SK-N-SH treated with all-trans-retinoic acid at 6 μM for 48 hours (cell line): ENCODE measurements at regions not wholly inside any gene's neighbourhood (a gene's known extent, or its start where the extent isn't known, plus 50 kb on each side); places are given as distances from the start of the nearest gene placed in this dataset.
A peak's percentile ranks its signal among the peaks of the same experiment; 100 is the strongest.

Experiments
- ESRRG ChIP-seq: fragments of 250-450 bp; sonication (Bioruptor Pico); IDR thresholded peaks from 2 replicates; pipeline ENCODE4 v1.6.1; 2021; ENCODE audit warnings: mild to moderate bottlenecking
- TCF4 ChIP-seq: fragments of 250-450 bp; sonication (Bioruptor Pico); IDR thresholded peaks from 2 replicates; pipeline ENCODE4 v1.8.0; 2021; ENCODE audit warnings: mild to moderate bottlenecking, moderate library complexity, borderline replicate concordance
- TF ChIP-seq, protein P1 (sequence below): fragments of 250-450 bp; sonication (Bioruptor Pico); IDR thresholded peaks from 2 replicates; pipeline ENCODE4 v1.5.1; 2021; ENCODE audit warnings: mild to moderate bottlenecking, moderate library complexity
- TF ChIP-seq, protein P2 (sequence below): fragments of 250-450 bp; sonication (Bioruptor Pico); IDR thresholded peaks from 2 replicates; pipeline ENCODE4 v1.8.0; 2021; ENCODE audit warnings: low read depth, mild to moderate bottlenecking, moderate library complexity, borderline replicate concordance

DNA sequence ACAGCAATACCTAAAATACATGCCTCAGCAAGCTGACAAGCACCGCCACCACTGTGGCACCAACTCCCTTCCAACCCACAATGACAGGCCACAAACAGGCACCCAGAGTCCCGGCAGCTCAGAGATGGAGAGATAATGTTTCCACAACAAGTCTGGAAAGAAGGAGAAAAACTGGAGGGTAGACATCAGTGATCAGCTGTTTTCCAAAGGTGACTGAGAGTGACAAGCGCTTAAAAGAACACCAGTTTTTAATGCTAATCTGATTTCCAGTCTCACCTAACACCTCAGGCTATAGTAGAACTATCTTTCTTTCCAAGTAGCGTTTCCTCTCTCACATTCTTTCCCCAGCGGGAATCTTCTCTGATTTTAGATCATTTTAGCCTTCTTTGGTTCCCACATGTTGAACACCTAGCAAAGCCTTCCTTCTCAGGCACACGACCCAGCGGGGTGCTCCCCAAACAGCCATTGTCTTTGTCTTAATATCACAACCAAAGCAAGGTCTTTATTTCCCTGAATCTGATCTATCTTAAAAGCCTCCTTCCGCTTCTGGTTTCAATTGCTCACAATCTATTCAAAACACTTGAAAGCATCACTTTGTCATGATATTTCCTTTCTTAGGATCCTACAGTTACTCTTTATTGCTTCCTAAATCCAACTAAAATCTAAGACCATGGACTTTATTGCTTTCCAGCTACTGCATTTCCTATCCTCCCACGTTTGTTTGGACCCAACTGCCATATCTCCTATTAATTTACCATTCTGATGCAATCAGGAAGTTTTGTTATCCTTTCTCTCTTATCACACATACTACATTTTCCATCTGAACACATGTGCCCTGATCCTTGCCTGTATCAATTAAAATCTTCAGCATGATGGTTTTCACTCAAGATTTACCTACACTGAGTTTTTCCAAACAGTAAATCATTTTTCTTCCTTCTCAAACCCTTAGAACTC lies 282.7 kb downstream of the ADGB start:
- TF ChIP-seq TCF4 (peak; percentile 72; the same call in 1 of the 2 replicates), ESRRG (no peak)
- TF ChIP-seq, protein P1, sequence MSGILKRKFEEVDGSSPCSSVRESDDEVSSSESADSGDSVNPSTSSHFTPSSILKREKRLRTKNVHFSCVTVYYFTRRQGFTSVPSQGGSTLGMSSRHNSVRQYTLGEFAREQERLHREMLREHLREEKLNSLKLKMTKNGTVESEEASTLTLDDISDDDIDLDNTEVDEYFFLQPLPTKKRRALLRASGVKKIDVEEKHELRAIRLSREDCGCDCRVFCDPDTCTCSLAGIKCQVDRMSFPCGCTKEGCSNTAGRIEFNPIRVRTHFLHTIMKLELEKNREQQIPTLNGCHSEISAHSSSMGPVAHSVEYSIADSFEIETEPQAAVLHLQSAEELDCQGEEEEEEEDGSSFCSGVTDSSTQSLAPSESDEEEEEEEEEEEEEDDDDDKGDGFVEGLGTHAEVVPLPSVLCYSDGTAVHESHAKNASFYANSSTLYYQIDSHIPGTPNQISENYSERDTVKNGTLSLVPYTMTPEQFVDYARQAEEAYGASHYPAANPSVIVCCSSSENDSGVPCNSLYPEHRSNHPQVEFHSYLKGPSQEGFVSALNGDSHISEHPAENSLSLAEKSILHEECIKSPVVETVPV (CRISPR knock-in tag), result no peak
- TF ChIP-seq, protein P2, sequence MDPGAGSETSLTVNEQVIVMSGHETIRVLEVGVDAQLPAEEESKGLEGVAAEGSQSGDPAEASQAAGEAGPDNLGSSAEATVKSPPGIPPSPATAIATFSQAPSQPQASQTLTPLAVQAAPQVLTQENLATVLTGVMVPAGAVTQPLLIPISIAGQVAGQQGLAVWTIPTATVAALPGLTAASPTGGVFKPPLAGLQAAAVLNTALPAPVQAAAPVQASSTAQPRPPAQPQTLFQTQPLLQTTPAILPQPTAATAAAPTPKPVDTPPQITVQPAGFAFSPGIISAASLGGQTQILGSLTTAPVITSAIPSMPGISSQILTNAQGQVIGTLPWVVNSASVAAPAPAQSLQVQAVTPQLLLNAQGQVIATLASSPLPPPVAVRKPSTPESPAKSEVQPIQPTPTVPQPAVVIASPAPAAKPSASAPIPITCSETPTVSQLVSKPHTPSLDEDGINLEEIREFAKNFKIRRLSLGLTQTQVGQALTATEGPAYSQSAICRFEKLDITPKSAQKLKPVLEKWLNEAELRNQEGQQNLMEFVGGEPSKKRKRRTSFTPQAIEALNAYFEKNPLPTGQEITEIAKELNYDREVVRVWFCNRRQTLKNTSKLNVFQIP, result no peak
